H9 (cell line): ENCODE measurements at regions not wholly inside any gene's neighbourhood (a gene's known extent, or its start where the extent isn't known, plus 50 kb on each side); places are given as distances from the start of the nearest gene placed in this dataset.

Experiments used
- DNase-seq: peaks from one replicate; pipeline ENCODE4 v3.0.0-alpha.2; 2017
- H2AFZ ChIP-seq: one replicate; pipeline ENCODE4 v1.6.1; 2013; ENCODE audit warnings: mild to moderate bottlenecking, low read length, control low read depth, moderate library complexity
- H2AK5ac ChIP-seq: 2 replicates; pipeline ENCODE4 v1.6.1; 2013; ENCODE audit warnings: low read length, control low read depth, mixed read lengths; ENCODE audit not compliant: insufficient read length
- H2BK120ac ChIP-seq: one replicate; pipeline ENCODE4 v1.6.1; 2013; ENCODE audit warnings: low read depth, mild to moderate bottlenecking, low read length, control low read depth, inconsistent platforms; ENCODE audit not compliant: poor library complexity, severe bottlenecking
- H2BK12ac ChIP-seq: 2 replicates; pipeline ENCODE4 v1.6.1; 2013; ENCODE audit warnings: low read length, control low read depth, mixed read lengths, low read depth; ENCODE audit not compliant: insufficient read length
- H2BK15ac ChIP-seq: 2 replicates; pipeline ENCODE4 v1.6.1; 2013; ENCODE audit warnings: low read depth, low read length, control low read depth
- H2BK20ac ChIP-seq: one replicate; pipeline ENCODE4 v1.6.1; 2013; ENCODE audit warnings: low read depth, mild to moderate bottlenecking, low read length, control low read depth, inconsistent platforms; ENCODE audit not compliant: poor library complexity, severe bottlenecking
- H2BK5ac ChIP-seq: 2 replicates; pipeline ENCODE4 v1.6.1; 2013; ENCODE audit warnings: low read length, control low read depth, mixed read lengths; ENCODE audit not compliant: insufficient read length
- H3K14ac ChIP-seq: 2 replicates; pipeline ENCODE4 v1.6.1; 2013; ENCODE audit warnings: low read length, control low read depth; ENCODE audit not compliant: insufficient read depth
- H3K18ac ChIP-seq: 2 replicates; pipeline ENCODE4 v1.6.1; 2013; ENCODE audit warnings: low read depth, mild to moderate bottlenecking, mixed read lengths, low read length, control low read depth; ENCODE audit not compliant: insufficient read length
- H3K23ac ChIP-seq: 2 replicates; pipeline ENCODE4 v1.6.1; 2013; ENCODE audit warnings: low read length, control low read depth, mixed read lengths, low read depth; ENCODE audit not compliant: insufficient read length
- H3K23me2 ChIP-seq: 2 replicates; pipeline ENCODE4 v1.6.1; 2013; ENCODE audit warnings: low read depth, mild to moderate bottlenecking, mixed read lengths, low read length, control low read depth; ENCODE audit not compliant: insufficient read length, poor library complexity, severe bottlenecking
- H3K27ac ChIP-seq: 2 replicates; pipeline ENCODE4 v1.5.1; 2013; ENCODE audit warnings: low read length, control low read depth, mixed read lengths, low read depth; ENCODE audit not compliant: insufficient read length
- H3K27me3 ChIP-seq: 2 replicates; pipeline ENCODE4 v1.6.1; 2013; ENCODE audit warnings: low read length, control low read depth, inconsistent platforms; ENCODE audit not compliant: insufficient read depth
- H3K4ac ChIP-seq: 2 replicates; pipeline ENCODE4 v1.6.1; 2013; ENCODE audit warnings: low read depth, mild to moderate bottlenecking, control low read depth, inconsistent platforms, low read length, moderate library complexity
- H3K4me1 ChIP-seq: 2 replicates; pipeline ENCODE4 v1.6.1; 2013; ENCODE audit warnings: low read length, control low read depth, inconsistent platforms; ENCODE audit not compliant: insufficient read depth
- H3K4me2 ChIP-seq: 2 replicates; pipeline ENCODE4 v1.6.1; 2013; ENCODE audit warnings: low read length, control low read depth, mixed read lengths; ENCODE audit not compliant: insufficient read length, insufficient read depth
- H3K56ac ChIP-seq: 2 replicates; pipeline ENCODE4 v1.6.1; 2013; ENCODE audit warnings: low read depth, mild to moderate bottlenecking, mixed read lengths, low read length, control low read depth; ENCODE audit not compliant: insufficient read length
- H3K79me1 ChIP-seq: 2 replicates; pipeline ENCODE4 v1.6.1; 2013; ENCODE audit warnings: low read depth, mild to moderate bottlenecking, moderate library complexity, low read length, control low read depth, inconsistent platforms; ENCODE audit not compliant: insufficient read depth, poor library complexity, severe bottlenecking
- H3K79me2 ChIP-seq: 2 replicates; pipeline ENCODE4 v1.6.1; 2013; ENCODE audit warnings: low read length, control low read depth, inconsistent platforms; ENCODE audit not compliant: insufficient read depth
- H3K9ac ChIP-seq: 2 replicates; pipeline ENCODE4 v1.6.1; 2013; ENCODE audit warnings: low read length, control low read depth, mixed read lengths; ENCODE audit not compliant: insufficient read length; ENCODE audit errors: extremely low read depth
- H3K9me3 ChIP-seq: one replicate; pipeline ENCODE4 v1.6.1; 2013; ENCODE audit warnings: low read depth, low read length, inconsistent platforms; ENCODE audit not compliant: control insufficient read depth
- H3T11ph ChIP-seq: one replicate; pipeline ENCODE4 v1.6.1; 2013; ENCODE audit warnings: mild to moderate bottlenecking, low read length, control low read depth, inconsistent platforms
- H4K20me1 ChIP-seq: one replicate; pipeline ENCODE4 v1.6.1; 2013; ENCODE audit not compliant: control insufficient read depth, insufficient read length, insufficient read depth
- H4K5ac ChIP-seq: 2 replicates; pipeline ENCODE4 v1.6.1; 2013; ENCODE audit warnings: low read depth, mild to moderate bottlenecking, mixed read lengths, low read length, control low read depth; ENCODE audit not compliant: insufficient read length
- H4K8ac ChIP-seq: replicated peaks from 2 replicates; pipeline ENCODE4 v1.6.1; 2013; ENCODE audit warnings: low read length, control low read depth, mixed read lengths, low read depth; ENCODE audit not compliant: insufficient read length
- H4K91ac ChIP-seq: 2 replicates; pipeline ENCODE4 v1.6.1; 2013; ENCODE audit warnings: low read depth, mild to moderate bottlenecking, moderate library complexity, mixed read lengths, low read length, control low read depth; ENCODE audit not compliant: insufficient read length
- H3K27ac Mint-ChIP-seq, 3 experiments: 2 replicates in 2 of 3; 3 replicates in 1 of 3; pipeline ENCODE4 v1.8.0; 2020 to 2021; ENCODE audit warnings: mixed read lengths in 3 of 3, mild to moderate bottlenecking in 1 of 3, moderate library complexity in 1 of 3
- H3K27me3 Mint-ChIP-seq: 2 replicates; pipeline ENCODE4 v1.8.0; 2021; ENCODE audit warnings: low read depth, mild to moderate bottlenecking, moderate library complexity, mixed read lengths
- H3K36me3 Mint-ChIP-seq, 3 experiments: 2 replicates in 2 of 3; 3 replicates in 1 of 3; pipeline ENCODE4 v1.8.0; 2020 to 2021; ENCODE audit warnings: low read depth in 3 of 3, mixed read lengths in 3 of 3; ENCODE audit not compliant: insufficient read depth in 1 of 3
- H3K4me1 Mint-ChIP-seq, 2 experiments: 2 replicates each; pipeline ENCODE4 v1.8.0; 2020; ENCODE audit warnings: mixed read lengths in 2 of 2
- H3K4me3 Mint-ChIP-seq, 2 experiments: 2 replicates in 1 of 2; 3 replicates in 1 of 2; pipeline ENCODE4 v1.8.0; 2020 to 2021; ENCODE audit warnings: mild to moderate bottlenecking in 2 of 2, mixed read lengths in 2 of 2, moderate library complexity in 1 of 2
- H3K9me3 Mint-ChIP-seq, 2 experiments: 2 replicates in 1 of 2; 3 replicates in 1 of 2; pipeline ENCODE4 v1.8.0; 2020; ENCODE audit warnings: mild to moderate bottlenecking in 2 of 2, mixed read lengths in 2 of 2, moderate library complexity in 1 of 2
- WGBS: extraction: QIAGEN DNeasy Blood & Tissue Kit; methylation state at CpG from one replicate; pipeline ENCODE4 v1.1.7; 2013; ENCODE audit warnings: missing lambda C conversion rate, low lambda C conversion rate, mixed read lengths; ENCODE audit not compliant: insufficient read length; ENCODE audit errors: extremely low coverage; 5-methylcytosine and 5-hydroxymethylcytosine counted together
- TF ChIP-seq, protein P1 (sequence below): fragments of 200-600 bp; sonication (generic); conservative IDR thresholded peaks from 3 replicates; pipeline ENCODE4 v1.8.0; 2021; ENCODE audit warnings: antibody characterized with exemption, mild to moderate bottlenecking

DNA sequence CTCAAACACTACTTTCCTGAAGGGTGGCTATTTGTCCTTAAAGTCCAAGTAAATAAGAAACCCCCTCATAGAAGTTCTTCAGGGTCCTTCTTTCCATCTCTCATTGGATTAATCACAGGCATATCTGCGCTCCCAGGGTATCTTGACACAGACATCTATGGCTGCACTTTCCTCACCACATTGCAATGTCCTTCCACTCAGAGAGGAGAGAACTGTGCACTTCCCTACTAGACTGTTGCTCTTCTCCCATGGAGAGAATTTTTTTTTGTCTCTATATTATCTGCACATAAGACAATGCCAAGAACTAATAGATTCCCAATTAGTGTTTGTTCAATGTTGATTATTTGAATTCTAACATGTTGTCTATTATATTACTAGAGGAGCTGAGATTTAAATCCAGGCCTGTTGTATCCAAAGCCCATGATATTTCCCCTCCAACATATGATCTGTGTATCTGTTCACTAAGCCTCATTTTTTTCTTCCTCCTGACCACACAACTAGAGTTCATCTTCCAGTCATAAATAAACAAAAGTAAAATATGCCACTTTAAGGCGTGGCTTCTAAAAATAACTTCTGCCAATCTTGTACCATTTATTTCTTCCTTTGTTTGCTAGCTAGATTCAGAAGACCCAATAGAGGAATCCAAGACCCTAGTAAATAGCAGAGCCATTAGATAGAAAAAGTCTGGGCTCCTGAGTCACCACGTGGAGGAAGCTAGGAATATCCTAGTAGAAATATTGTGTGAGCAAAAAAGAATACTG is 61.5 kb upstream of the FAM241A start:
- Histone ChIP-seq H3K27me3 (no peaks in the 10 kb centered on the region), H2AK5ac (no peak overlapping the region), H3K79me2 (no peaks in the 10 kb centered on the region), H3K9ac (no peak overlapping the region), H3K27ac (no peak overlapping the region), H4K91ac (no peak overlapping the region), H2BK20ac (no peak overlapping the region), H3K9me3 (no peaks in the 10 kb centered on the region), H2BK5ac (no peak overlapping the region), H4K8ac (no peak overlapping the region), H3K79me1 (no peaks in the 10 kb centered on the region), H4K20me1 (no peaks in the 10 kb centered on the region), H3K4ac (no peak overlapping the region), H4K5ac (no peak overlapping the region), H3K56ac (no peak overlapping the region), H2BK12ac (no peak overlapping the region), H3K14ac (no peak overlapping the region), H3K18ac (no peak overlapping the region), H3T11ph (no peak overlapping the region), H2AFZ (no peak overlapping the region), H2BK15ac (no peak overlapping the region), H3K4me1 (no peaks in the 10 kb centered on the region; the same call in 1 of the 2 replicates), H3K23me2 (no peaks in the 10 kb centered on the region), H3K4me2 (no peak overlapping the region), H3K23ac (no peak overlapping the region), H2BK120ac (no peak overlapping the region)
- DNase-seq = no peak
- H3K4me3 Mint-ChIP-seq = no peak overlapping the region
- H3K27ac Mint-ChIP-seq = no peak overlapping the region; a peak in 2 of 7 replicates
- peaks cover 16 to 17% of the 10 kb centered on the region in 2 experiments for H3K4me1 Mint-ChIP-seq
- no CpG with 5 or more reads among the region's 3 CpGs for WGBS
- TF ChIP-seq, protein P1, sequence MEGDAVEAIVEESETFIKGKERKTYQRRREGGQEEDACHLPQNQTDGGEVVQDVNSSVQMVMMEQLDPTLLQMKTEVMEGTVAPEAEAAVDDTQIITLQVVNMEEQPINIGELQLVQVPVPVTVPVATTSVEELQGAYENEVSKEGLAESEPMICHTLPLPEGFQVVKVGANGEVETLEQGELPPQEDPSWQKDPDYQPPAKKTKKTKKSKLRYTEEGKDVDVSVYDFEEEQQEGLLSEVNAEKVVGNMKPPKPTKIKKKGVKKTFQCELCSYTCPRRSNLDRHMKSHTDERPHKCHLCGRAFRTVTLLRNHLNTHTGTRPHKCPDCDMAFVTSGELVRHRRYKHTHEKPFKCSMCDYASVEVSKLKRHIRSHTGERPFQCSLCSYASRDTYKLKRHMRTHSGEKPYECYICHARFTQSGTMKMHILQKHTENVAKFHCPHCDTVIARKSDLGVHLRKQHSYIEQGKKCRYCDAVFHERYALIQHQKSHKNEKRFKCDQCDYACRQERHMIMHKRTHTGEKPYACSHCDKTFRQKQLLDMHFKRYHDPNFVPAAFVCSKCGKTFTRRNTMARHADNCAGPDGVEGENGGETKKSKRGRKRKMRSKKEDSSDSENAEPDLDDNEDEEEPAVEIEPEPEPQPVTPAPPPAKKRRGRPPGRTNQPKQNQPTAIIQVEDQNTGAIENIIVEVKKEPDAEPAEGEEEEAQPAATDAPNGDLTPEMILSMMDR = no peak
- no peaks in the 10 kb centered on the region for H3K9me3 Mint-ChIP-seq
- peaks cover 2% of the 10 kb centered on the region for H3K27me3 Mint-ChIP-seq
- H3K36me3 Mint-ChIP-seq = no peaks in the 10 kb centered on the region; a peak in 1 of 7 replicates
